HepG2 (cell line): ENCODE measurements at regions not wholly inside any gene's neighbourhood (a gene's known extent, or its start where the extent isn't known, plus 50 kb on each side); places are given as distances from the start of the nearest gene placed in this dataset.

Experiments
- ATAC-seq: fragments of 200-7000 bp; cut with Tn5 transposase; 3 replicates; pipeline ENCODE4 v1.9.1; 2020; ENCODE audit warnings: mild to moderate bottlenecking, moderate library complexity
- BruUV-seq: library from RNA; stranded (reverse); fragments of 400-500 nt; replicated peaks from 2 replicates; lab custom pipeline; 2021; lab: Mats Ljungman, UMichigan
- CTCF ChIA-PET: fragments of 300-600 bp; formaldehyde crosslinking; extraction: SDS; loops from one replicate; lab custom pipeline; 2021; ENCODE audit warnings: low total read pairs, inconsistent platforms, low intra/inter-chr PET ratio; lab: Yijun Ruan, JAX
- POLR2A ChIA-PET: fragments of 350-600 bp; sonication (Branson Sonifier 250); formaldehyde crosslinking; loops from one replicate; lab custom pipeline; 2020; ENCODE audit warnings: antibody characterized with exemption, inconsistent platforms; lab: Yijun Ruan, JAX
- DNase-seq: peaks from one replicate; pipeline ENCODE4 v3.0.0-alpha.2; 2015; ENCODE audit warnings: low spot score
- FAIRE-seq: peaks from 3 replicates; lab custom pipeline; 2011; peaks lifted over from hg19 to GRCh38; lab: Jason Lieb, UNC
- H2AFZ ChIP-seq: one replicate; pipeline ENCODE4 v1.6.1; 2011; ENCODE audit warnings: low read length, inconsistent platforms
- H3K27ac ChIP-seq: fragments of 300-600 bp; 3 replicates; pipeline ENCODE4 v1.8.0; 2011; ENCODE audit warnings: mixed run types, mild to moderate bottlenecking, mixed read lengths, low read length, inconsistent platforms; ENCODE audit not compliant: insufficient read depth; ENCODE audit errors: extremely low read length
- H3K27me3 ChIP-seq, 2 experiments: fragments of 200-600 bp in 1 of 2; 2 replicates in 1 of 2; 3 replicates in 1 of 2; pipeline versions ENCODE4 v1.6.0 to v1.8.0; 2011; ENCODE audit warnings: low read length in 2 of 2, mild to moderate bottlenecking in 2 of 2, moderate library complexity in 2 of 2, inconsistent platforms in 1 of 2; ENCODE audit not compliant: insufficient read depth in 2 of 2, control insufficient read depth in 1 of 2
- H3K36me3 ChIP-seq, 2 experiments: fragments of 200-600 bp in 1 of 2; replicated peaks in 1 of 2; 2 replicates in 1 of 2; 3 replicates in 1 of 2; pipeline versions ENCODE4 v1.5.1 to v1.8.0; 2011; ENCODE audit warnings: low read length in 2 of 2, inconsistent platforms in 1 of 2; ENCODE audit not compliant: insufficient read depth in 2 of 2, control insufficient read depth in 1 of 2
- H3K4me1 ChIP-seq: 2 replicates; pipeline ENCODE4 v1.5.1; 2012; ENCODE audit warnings: low read length, inconsistent platforms; ENCODE audit not compliant: insufficient read depth
- H3K4me2 ChIP-seq: 2 replicates; pipeline ENCODE4 v1.6.0; 2011; ENCODE audit warnings: low read depth, low read length, inconsistent platforms
- H3K4me3 ChIP-seq, 3 experiments: fragments of 200-600 bp in 1 of 3; sonication (generic), shearing (Covaris generic) in 1 of 3; replicated peaks in 1 of 3; 2 replicates each; pipeline ENCODE4 v1.5.1; 2011 to 2016; ENCODE audit warnings: low read length in 3 of 3, inconsistent platforms in 2 of 3, low read depth in 2 of 3, mild to moderate bottlenecking in 2 of 3, control low read depth in 1 of 3, mixed read lengths in 1 of 3; ENCODE audit not compliant: insufficient read depth in 1 of 3
- H3K79me2 ChIP-seq: one replicate; pipeline ENCODE4 v1.6.1; 2011; ENCODE audit warnings: low read length, inconsistent platforms; ENCODE audit not compliant: insufficient read depth
- H3K9ac ChIP-seq: 2 replicates; pipeline ENCODE4 v1.6.0; 2011; ENCODE audit warnings: mild to moderate bottlenecking, low read depth, low read length, inconsistent platforms; ENCODE audit not compliant: insufficient read depth
- H3K9me3 ChIP-seq: 2 replicates; pipeline ENCODE4 v1.5.1; 2012; ENCODE audit warnings: mild to moderate bottlenecking, low read length
- H4K20me1 ChIP-seq: 2 replicates; pipeline ENCODE4 v1.6.0; 2011; ENCODE audit warnings: inconsistent platforms, mild to moderate bottlenecking, low read length, moderate library complexity; ENCODE audit not compliant: insufficient read depth
- DZIP1 ChIP-seq: sonication (generic); formaldehyde crosslinking; IDR thresholded peaks from 2 replicates; pipeline ENCODE4 v1.5.0; 2020; ENCODE audit warnings: mild to moderate bottlenecking, missing genetic modification reagents
- KLF15 ChIP-seq: sonication (generic); formaldehyde crosslinking; IDR thresholded peaks from 2 replicates; pipeline ENCODE4 v1.8.1; 2023; ENCODE audit warnings: borderline replicate concordance, mild to moderate bottlenecking, inconsistent platforms, missing genetic modification reagents, mixed read lengths
- ZBTB4 ChIP-seq: sonication (generic); formaldehyde crosslinking; IDR thresholded peaks from 2 replicates; pipeline ENCODE4 v1.4.0; 2020; ENCODE audit warnings: missing genetic modification reagents, mild to moderate bottlenecking, borderline replicate concordance
- ZMAT5 ChIP-seq: sonication (generic); formaldehyde crosslinking; IDR thresholded peaks from 2 replicates; pipeline ENCODE4 v1.5.0; 2020; ENCODE audit warnings: mild to moderate bottlenecking, low read depth, missing genetic modification reagents, borderline replicate concordance
- ZNF138 ChIP-seq: sonication (generic); formaldehyde crosslinking; IDR thresholded peaks from 2 replicates; pipeline ENCODE4 v1.5.0; 2020; ENCODE audit warnings: mild to moderate bottlenecking, low read depth, missing genetic modification reagents
- ZNF768 ChIP-seq: sonication (generic); formaldehyde crosslinking; IDR thresholded peaks from 2 replicates; pipeline ENCODE4 v1.4.0; 2020; ENCODE audit warnings: missing genetic modification reagents
- WGBS: methylation state at CpG from one replicate; pipeline ENCODE4 v1.1.6; 2017; ENCODE audit warnings: low lambda C conversion rate; 5-methylcytosine and 5-hydroxymethylcytosine counted together
- in situ Hi-C: cut with HindIII; loops from 2 replicates; pipeline ENCODE4 v1.10.0; 2017; ENCODE audit warnings: low pct_unique_long_range_greater_than_20kb; ENCODE audit not compliant: extremely low pct_ligation_motif_present
- intact Hi-C: fragments of 100-400 bp; cut with micrococcal nuclease; formaldehyde crosslinking; loops from one replicate; pipeline ENCODE4 v1.10.0; 2022; ENCODE audit not compliant: unreplicated experiment

- TF ChIP-seq DZIP1 = no peak
- TF ChIP-seq ZNF768 (CRISPR knock-in tag) = no peak
- TF ChIP-seq ZBTB4 = no peak
- TF ChIP-seq, all 625 proteins: peak for 0
These were observed 615.7 kb upstream of the NRP1 start (continued) for GRCh38 chr10:33950206-33950605.

- H3K9ac ChIP-seq = no peak overlapping the region
- no peak overlapping the region for H3K4me3 ChIP-seq
- WGBS = 25% methylated on average over 5 of the region's 5 CpGs
- BruUV-seq = no TSS peak
- no peak for ATAC-seq
- H3K27ac ChIP-seq = no peak overlapping the region
- no peaks in the 10 kb centered on the region for H3K79me2 ChIP-seq
- no peaks in the 10 kb centered on the region for H3K36me3 ChIP-seq
- no peaks in the 10 kb centered on the region for H4K20me1 ChIP-seq
- CTCF ChIA-PET = no interaction called here
- no peak overlapping the region for H2AFZ ChIP-seq
- peaks cover 0 to 3% of the 10 kb centered on the region in 2 experiments; a peak in 1 of 5 replicates for H3K27me3 ChIP-seq
- in situ Hi-C loops = no loop called here
- no peaks in the 10 kb centered on the region for H3K9me3 ChIP-seq
- H3K4me2 ChIP-seq = no peak overlapping the region
- TF ChIP-seq ZMAT5 (CRISPR knock-in tag) (no peak), ZNF138 (CRISPR knock-in tag) (no peak), KLF15 (CRISPR knock-in tag) (no peak)
- TF ChIP-seq, all 625 proteins: peak for 0
- no peak for FAIRE-seq
- intact Hi-C loops = no loop called here
- no peak for DNase-seq
- POLR2A ChIA-PET = no interaction called here
- no peaks in the 10 kb centered on the region for H3K4me1 ChIP-seq
These were observed 613.1 kb upstream of the NRP1 start for GRCh38 chr10:33947544-33947943.
